Transverse colon (tissue), 4 donors: ENCODE measurements at regions not wholly inside any gene's neighbourhood (a gene's known extent, or its start where the extent isn't known, plus 50 kb on each side); places are given as distances from the start of the nearest gene placed in this dataset.

Experiments used
- DNase-seq: peaks from one replicate; pipeline ENCODE4 v3.0.0-alpha.2; 2019
- H3K27ac ChIP-seq, 4 donors: fragments of 200-600 bp; sonication (generic); 2 replicates each; pipeline ENCODE4 v1.5.1; 2016 to 2018; ENCODE audit warnings: inconsistent platforms in 4 of 4
- H3K27me3 ChIP-seq: fragments of 200-600 bp; sonication (generic); 2 replicates; pipeline ENCODE4 v1.5.1; 2017; ENCODE audit warnings: inconsistent platforms
- H3K36me3 ChIP-seq, 4 donors: fragments of 200-600 bp; sonication (generic); 2 replicates each; pipeline ENCODE4 v1.5.1; 2017 to 2019; ENCODE audit warnings: inconsistent platforms in 4 of 4
- H3K4me1 ChIP-seq, 4 donors: fragments of 200-600 bp; sonication (generic); 2 replicates each; pipeline ENCODE4 v1.5.1; 2017 to 2020; ENCODE audit warnings: inconsistent platforms in 4 of 4
- H3K4me3 ChIP-seq, 4 donors: fragments of 200-600 bp; sonication (generic); 1 replicate in 1 of 4; 2 replicates in 3 of 4; pipeline versions ENCODE4 v1.5.1 to v1.6.1; 2017 to 2019; ENCODE audit warnings: inconsistent platforms in 4 of 4
- H3K9me3 ChIP-seq, 2 donors: fragments of 200-600 bp; sonication (generic); 2 replicates each; pipeline ENCODE4 v1.5.1; 2017 to 2019; ENCODE audit warnings: inconsistent platforms in 2 of 2
- CTCF ChIP-seq, 5 experiments: fragments of 200-600 bp in 3 of 5; fragments of 450-650 bp in 2 of 5; sonication (generic) in 3 of 5; IDR thresholded peaks; 1 replicate in 2 of 5; 2 replicates in 3 of 5; pipeline ENCODE4 v1.5.1; 2016 to 2017; ENCODE audit warnings: antibody characterized with exemption in 5 of 5, inconsistent platforms in 3 of 5, mild to moderate bottlenecking in 2 of 5, moderate library complexity in 1 of 5
- EP300 ChIP-seq: sonication (generic); formaldehyde crosslinking; IDR thresholded peaks from one replicate; pipeline ENCODE4 v1.6.1; 2017; ENCODE audit warnings: antibody characterized with exemption, low read depth
- POLR2A ChIP-seq: fragments of 450-650 bp; IDR thresholded peaks from one replicate; pipeline ENCODE4 v1.6.1; 2016; ENCODE audit warnings: antibody characterized with exemption, mild to moderate bottlenecking, moderate library complexity
- POLR2AphosphoS5 ChIP-seq, 3 donors: sonication (generic); formaldehyde crosslinking; IDR thresholded peaks; one replicate each; pipeline ENCODE4 v1.6.1; 2016; ENCODE audit warnings: antibody characterized with exemption in 3 of 3
- WGBS, 2 donors: methylation state at CpG; one replicate each; pipeline ENCODE4 v1.1.5; 2018; ENCODE audit warnings: low coverage in 1 of 2; 5-methylcytosine and 5-hydroxymethylcytosine counted together
- in situ Hi-C, 4 donors: fragments of 200-750 bp; cut with MboI; loops; one replicate each; pipeline versions ENCODE4 v1.15.0 to v1.15.1; 2017; ENCODE audit warnings: low sequenced_read_pairs in 3 of 4, low pct_ligation_motif_present in 1 of 4, low pct_unique_long_range_greater_than_20kb in 1 of 4
- intact Hi-C: fragments of 100-400 bp; cut with DNase I; formaldehyde crosslinking; loops from one replicate; pipeline ENCODE4 v1.15.1; 2023; ENCODE audit warnings: low total_unique reads

GRCh38 chr6:11427091-11427722 lies 110.3 kb upstream of the TMEM170B start:
- H3K27ac ChIP-seq = no peak overlapping the region
- 96 to 98% methylated on average over 8 of the region's 9 CpGs for WGBS, 2 donors

DNA sequence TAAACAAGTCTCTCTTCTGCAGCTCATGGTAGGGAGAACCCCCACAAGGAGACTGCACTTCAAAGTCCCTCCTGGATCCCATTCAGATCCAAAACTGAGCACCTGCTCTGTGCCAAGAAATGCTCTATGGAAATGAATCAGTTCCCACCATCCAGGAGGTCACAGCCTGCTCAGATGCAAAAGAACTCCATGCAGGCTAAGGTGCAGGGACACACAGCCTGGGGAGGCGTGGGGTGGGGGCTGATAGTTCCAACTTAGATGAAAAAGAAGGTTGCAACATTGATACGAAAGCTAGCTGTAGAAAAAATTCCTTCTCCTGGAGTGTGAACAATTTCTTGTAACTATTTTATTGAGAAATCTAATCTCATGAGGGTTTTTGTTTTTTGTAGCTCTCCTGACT lies 111.0 kb upstream of the TMEM170B start:
- WGBS, 2 donors = 88 to 95% methylated on average over 2 of the region's 2 CpGs
- no peak for DNase-seq
- no peak overlapping the region for H3K27ac ChIP-seq
- no peaks in the 10 kb centered on the region for H3K36me3 ChIP-seq
- TF ChIP-seq EP300 (no peak), POLR2A (no peak), CTCF (IDR thresholded peaks at IDR 0.05) (no peak), POLR2AphosphoS5 (IDR thresholded peaks at IDR 0.05) (no peak)
- peaks cover 0 to 7% (median 2%) of the 10 kb centered on the region in 4 donors for H3K4me1 ChIP-seq
- intact Hi-C loops (no loop called here), in situ Hi-C loops (no loop called here)
- H3K27me3 ChIP-seq = no peaks in the 10 kb centered on the region
- H3K4me3 ChIP-seq = no peak overlapping the region
- no peaks in the 10 kb centered on the region for H3K9me3 ChIP-seq

More at GRCh38 chr6:11427091-11427722, 110.3 kb upstream of the TMEM170B start:
- in situ Hi-C loops = no loop called here
- TF ChIP-seq POLR2A = no peak
- no peak for TF ChIP-seq EP300
- no peak for TF ChIP-seq POLR2AphosphoS5 (IDR thresholded peaks at IDR 0.05)
- no peak for TF ChIP-seq CTCF (IDR thresholded peaks at IDR 0.05)
- Histone ChIP-seq H3K4me3 (no peak overlapping the region), H3K4me1 (peaks cover 0 to 7% (median 3%) of the 10 kb centered on the region in 4 donors), H3K36me3 (no peaks in the 10 kb centered on the region), H3K27me3 (no peaks in the 10 kb centered on the region), H3K9me3 (no peaks in the 10 kb centered on the region)
- DNase-seq = no peak
- intact Hi-C loops = no loop called here

DNA sequence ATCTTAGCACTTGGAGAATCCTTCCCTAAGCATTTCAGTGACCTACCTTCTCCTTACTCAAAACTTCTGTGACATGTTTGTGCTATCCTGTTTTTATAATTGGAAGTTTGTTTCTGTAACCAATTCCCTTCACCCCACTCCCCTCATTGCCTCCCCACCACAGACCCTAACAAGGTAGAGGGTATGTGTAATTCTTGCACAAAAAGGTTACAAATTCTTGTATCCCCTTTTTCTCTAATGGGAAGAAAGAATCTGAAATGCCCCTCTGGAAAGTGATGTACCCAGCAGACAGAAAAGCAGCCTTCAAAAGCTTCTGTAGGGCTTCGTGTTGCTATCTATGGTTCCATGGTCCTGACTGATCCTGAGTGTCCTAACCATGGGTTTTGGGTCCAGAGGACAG lies 111.7 kb upstream of the TMEM170B start:
- TF ChIP-seq CTCF (IDR thresholded peaks at IDR 0.05) (no peak), EP300 (no peak), POLR2AphosphoS5 (IDR thresholded peaks at IDR 0.05) (no peak), POLR2A (no peak)
- no peak for DNase-seq
- H3K36me3 ChIP-seq = no peaks in the 10 kb centered on the region
- in situ Hi-C loops = no loop called here
- H3K9me3 ChIP-seq = no peaks in the 10 kb centered on the region
- WGBS, 2 donors = 96% methylated on average over 1 of the region's 1 CpG; no CpG with 5 or more reads in 1 of the 2 donors
- H3K27me3 ChIP-seq = no peaks in the 10 kb centered on the region
- intact Hi-C loops = no loop called here
- H3K27ac ChIP-seq = no peak overlapping the region
- H3K4me1 ChIP-seq = peaks cover 0 to 7% (median 2%) of the 10 kb centered on the region in 4 donors
- no peak overlapping the region for H3K4me3 ChIP-seq

GRCh38 chr6:11425431-11425871 lies 112.1 kb upstream of the TMEM170B start:
- Histone ChIP-seq H3K27ac (no peak overlapping the region), H3K9me3 (no peaks in the 10 kb centered on the region), H3K27me3 (no peaks in the 10 kb centered on the region), H3K36me3 (no peaks in the 10 kb centered on the region), H3K4me3 (no peak overlapping the region), H3K4me1 (peaks cover 0 to 7% (median 2%) of the 10 kb centered on the region in 4 donors)
- no peak for TF ChIP-seq CTCF (IDR thresholded peaks at IDR 0.05)
- no peak for TF ChIP-seq POLR2AphosphoS5 (IDR thresholded peaks at IDR 0.05)
- TF ChIP-seq POLR2A = no peak
- TF ChIP-seq EP300 = no peak
- intact Hi-C loops (no loop called here), in situ Hi-C loops (no loop called here)
- WGBS, 2 donors = 95 to 100% methylated on average over 4 to 5 of the region's 5 CpGs
- no peak for DNase-seq
